ENCODE measurements at regions not wholly inside any gene's neighbourhood (a gene's known extent, or its start where the extent isn't known, plus 50 kb on each side); places are given as distances from the start of the nearest gene placed in this dataset.

GRCh38 chr18:47644896-47645295, 285.6 kb downstream of the SMAD2 start:
- TF ChIP-seq FOXM1 (IDR thresholded peaks at IDR 0.05; ENCODE audit: borderline replicate concordance, low read depth) (no peak), YY1 (IDR thresholded peaks at IDR 0.05; ENCODE audit: low read depth) (no peak), RAD21 (IDR thresholded peaks at IDR 0.05; ENCODE audit: low read depth) (no peak), TCF12 (IDR thresholded peaks at IDR 0.05; ENCODE audit: low read depth) (no peak), EP300 (IDR thresholded peaks at IDR 0.05; ENCODE audit: borderline replicate concordance) (no peak), USF1 (IDR thresholded peaks at IDR 0.05) (no peak), MAX (IDR thresholded peaks at IDR 0.05) (no peak), TEAD4 (IDR thresholded peaks at IDR 0.05) (no peak), CEBPB (IDR thresholded peaks at IDR 0.05) (no peak)
